ENCODE measurements at regions not wholly inside any gene's neighbourhood (a gene's known extent, or its start where the extent isn't known, plus 50 kb on each side); places are given as distances from the start of the nearest gene placed in this dataset.

DNA sequence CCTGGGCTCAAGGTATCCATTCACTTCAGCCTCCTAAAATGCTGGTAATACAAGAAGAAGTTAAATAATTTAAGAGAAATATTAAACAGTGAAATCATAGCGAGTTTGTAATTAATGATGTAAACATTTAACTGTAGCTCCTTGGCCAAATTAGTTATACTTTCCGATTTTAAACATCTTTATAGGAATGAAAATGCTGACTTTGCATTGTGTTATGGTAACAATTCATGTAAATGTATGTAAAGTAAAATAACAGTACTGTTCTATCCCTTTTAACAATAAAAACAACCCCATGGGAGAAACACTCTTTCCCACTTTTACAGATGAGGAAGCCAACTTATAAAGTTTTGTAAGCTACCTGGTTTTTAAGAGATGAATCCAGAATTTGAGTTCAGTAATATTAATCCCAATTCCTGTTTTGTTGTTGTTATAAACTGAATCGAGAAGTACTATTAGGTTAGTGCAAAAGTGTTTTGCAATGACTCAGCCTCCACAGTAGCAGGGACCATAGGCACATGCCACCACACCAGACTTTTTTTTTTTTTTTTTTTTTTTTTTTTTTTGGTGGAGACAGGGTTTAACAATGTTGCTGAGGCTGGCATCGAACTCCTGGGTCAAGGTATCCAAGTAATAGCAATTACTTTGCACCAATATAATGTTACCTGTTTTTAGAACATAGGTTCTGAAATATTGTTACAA is 1360.4 kb downstream of the BRINP3 start:
- TF ChIP-seq, protein P1, sequence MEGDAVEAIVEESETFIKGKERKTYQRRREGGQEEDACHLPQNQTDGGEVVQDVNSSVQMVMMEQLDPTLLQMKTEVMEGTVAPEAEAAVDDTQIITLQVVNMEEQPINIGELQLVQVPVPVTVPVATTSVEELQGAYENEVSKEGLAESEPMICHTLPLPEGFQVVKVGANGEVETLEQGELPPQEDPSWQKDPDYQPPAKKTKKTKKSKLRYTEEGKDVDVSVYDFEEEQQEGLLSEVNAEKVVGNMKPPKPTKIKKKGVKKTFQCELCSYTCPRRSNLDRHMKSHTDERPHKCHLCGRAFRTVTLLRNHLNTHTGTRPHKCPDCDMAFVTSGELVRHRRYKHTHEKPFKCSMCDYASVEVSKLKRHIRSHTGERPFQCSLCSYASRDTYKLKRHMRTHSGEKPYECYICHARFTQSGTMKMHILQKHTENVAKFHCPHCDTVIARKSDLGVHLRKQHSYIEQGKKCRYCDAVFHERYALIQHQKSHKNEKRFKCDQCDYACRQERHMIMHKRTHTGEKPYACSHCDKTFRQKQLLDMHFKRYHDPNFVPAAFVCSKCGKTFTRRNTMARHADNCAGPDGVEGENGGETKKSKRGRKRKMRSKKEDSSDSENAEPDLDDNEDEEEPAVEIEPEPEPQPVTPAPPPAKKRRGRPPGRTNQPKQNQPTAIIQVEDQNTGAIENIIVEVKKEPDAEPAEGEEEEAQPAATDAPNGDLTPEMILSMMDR (IDR thresholded peaks at IDR 0.05), result no peak
- no peak for TF ChIP-seq POLR2A (IDR thresholded peaks at IDR 0.05)

All from right lobe of liver (tissue), 4 donors.